Keratinocyte (primary cell): ENCODE measurements at regions not wholly inside any gene's neighbourhood (a gene's known extent, or its start where the extent isn't known, plus 50 kb on each side); places are given as distances from the start of the nearest gene placed in this dataset.

Experiments
- DNase-seq: peaks from one replicate; pipeline ENCODE4 v3.0.0-alpha.2; 2011; ENCODE audit warnings: low read depth, missing footprints, low spot score
- FAIRE-seq: peaks from 2 replicates; lab custom pipeline; 2011; peaks lifted over from hg19 to GRCh38; lab: Jason Lieb, UNC
- H2AFZ ChIP-seq: 2 replicates; pipeline ENCODE4 v1.6.0; 2012; ENCODE audit warnings: low read length, control low read depth, inconsistent platforms; ENCODE audit not compliant: control insufficient read depth
- H3K27ac ChIP-seq: 2 replicates; pipeline ENCODE4 v1.5.1; 2011; ENCODE audit warnings: low read length; ENCODE audit not compliant: control insufficient read depth, insufficient read depth
- H3K27me3 ChIP-seq: 3 replicates; pipeline ENCODE4 v1.6.0; 2011; ENCODE audit warnings: low read length; ENCODE audit not compliant: control insufficient read depth, insufficient read depth; ENCODE audit errors: extremely low read depth
- H3K36me3 ChIP-seq, 2 experiments: 2 replicates in 1 of 2; 3 replicates in 1 of 2; pipeline ENCODE4 v1.5.1; 2011; ENCODE audit warnings: low read length in 2 of 2, mild to moderate bottlenecking in 1 of 2; ENCODE audit not compliant: control insufficient read depth in 2 of 2, insufficient read depth in 2 of 2; ENCODE audit errors: extremely low read depth in 1 of 2
- H3K4me1 ChIP-seq: 3 replicates; pipeline ENCODE4 v1.5.1; 2011; ENCODE audit warnings: low read length; ENCODE audit not compliant: control insufficient read depth, insufficient read depth; ENCODE audit errors: extremely low read depth
- H3K4me2 ChIP-seq: 3 replicates; pipeline ENCODE4 v1.6.0; 2011; ENCODE audit warnings: low read depth, low read length; ENCODE audit not compliant: control insufficient read depth, insufficient read depth; ENCODE audit errors: extremely low read depth
- H3K4me3 ChIP-seq, 3 experiments: fragments of 200-600 bp in 1 of 3; sonication (generic) in 1 of 3; 2 replicates in 2 of 3; 3 replicates in 1 of 3; pipeline ENCODE4 v1.5.1; 2011 to 2016; ENCODE audit warnings: low read length in 3 of 3, mild to moderate bottlenecking in 3 of 3, control low read depth in 2 of 3, inconsistent platforms in 1 of 3, low read depth in 1 of 3, mixed read lengths in 1 of 3, mixed run types in 1 of 3, moderate library complexity in 1 of 3; ENCODE audit not compliant: control insufficient read depth in 2 of 3, insufficient read depth in 2 of 3; ENCODE audit errors: extremely low read depth in 1 of 3
- H3K79me2 ChIP-seq: 2 replicates; pipeline ENCODE4 v1.6.0; 2012; ENCODE audit warnings: low read length; ENCODE audit not compliant: control insufficient read depth, insufficient read depth
- H3K9ac ChIP-seq: 3 replicates; pipeline ENCODE4 v1.6.0; 2011; ENCODE audit warnings: low read length; ENCODE audit not compliant: control insufficient read depth, insufficient read depth; ENCODE audit errors: extremely low read depth
- H3K9me1 ChIP-seq: 3 replicates; pipeline ENCODE4 v1.6.0; 2011; ENCODE audit warnings: low read length; ENCODE audit not compliant: control insufficient read depth, insufficient read depth; ENCODE audit errors: extremely low read depth
- H3K9me3 ChIP-seq: 2 replicates; pipeline ENCODE4 v1.5.1; 2012; ENCODE audit warnings: low read depth, low read length; ENCODE audit not compliant: control insufficient read depth
- H4K20me1 ChIP-seq: 3 replicates; pipeline ENCODE4 v1.6.0; 2011; ENCODE audit warnings: low read length; ENCODE audit not compliant: control insufficient read depth, insufficient read depth; ENCODE audit errors: extremely low read depth
- EZH2 ChIP-seq: IDR thresholded peaks from one replicate; pipeline ENCODE4 v1.6.1; 2012; ENCODE audit warnings: inconsistent platforms, mild to moderate bottlenecking, low read length, moderate library complexity
- dilution Hi-C: fragments of 300-500 bp; cut with MboI; formaldehyde crosslinking; loops from one replicate; pipeline ENCODE4 v1.7.0; 2020; ENCODE audit warnings: low sequenced_read_pairs; ENCODE audit not compliant: extremely low pct_ligation_motif_present
- TF ChIP-seq, protein P1 (sequence below), 3 experiments: IDR thresholded peaks in 1 of 3; conservative IDR thresholded peaks in 1 of 3; optimal IDR thresholded peaks in 1 of 3; 2 replicates in 2 of 3; 3 replicates in 1 of 3; pipeline versions ENCODE3 to v1.5.1; 2011; ENCODE audit warnings: low read length in 3 of 3, mild to moderate bottlenecking in 3 of 3, moderate library complexity in 2 of 3, control low read depth in 1 of 3, inconsistent platforms in 1 of 3; ENCODE audit not compliant: insufficient read depth in 2 of 3; ENCODE audit errors: extremely low read depth in 1 of 3

GRCh38 chr11:13118650-13119049 is 109.5 kb downstream of the RASSF10 start:
- TF ChIP-seq EZH2: no peak
- TF ChIP-seq, protein P1, sequence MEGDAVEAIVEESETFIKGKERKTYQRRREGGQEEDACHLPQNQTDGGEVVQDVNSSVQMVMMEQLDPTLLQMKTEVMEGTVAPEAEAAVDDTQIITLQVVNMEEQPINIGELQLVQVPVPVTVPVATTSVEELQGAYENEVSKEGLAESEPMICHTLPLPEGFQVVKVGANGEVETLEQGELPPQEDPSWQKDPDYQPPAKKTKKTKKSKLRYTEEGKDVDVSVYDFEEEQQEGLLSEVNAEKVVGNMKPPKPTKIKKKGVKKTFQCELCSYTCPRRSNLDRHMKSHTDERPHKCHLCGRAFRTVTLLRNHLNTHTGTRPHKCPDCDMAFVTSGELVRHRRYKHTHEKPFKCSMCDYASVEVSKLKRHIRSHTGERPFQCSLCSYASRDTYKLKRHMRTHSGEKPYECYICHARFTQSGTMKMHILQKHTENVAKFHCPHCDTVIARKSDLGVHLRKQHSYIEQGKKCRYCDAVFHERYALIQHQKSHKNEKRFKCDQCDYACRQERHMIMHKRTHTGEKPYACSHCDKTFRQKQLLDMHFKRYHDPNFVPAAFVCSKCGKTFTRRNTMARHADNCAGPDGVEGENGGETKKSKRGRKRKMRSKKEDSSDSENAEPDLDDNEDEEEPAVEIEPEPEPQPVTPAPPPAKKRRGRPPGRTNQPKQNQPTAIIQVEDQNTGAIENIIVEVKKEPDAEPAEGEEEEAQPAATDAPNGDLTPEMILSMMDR (optimal IDR thresholded peaks at IDR 0.05 in 1 of 3, IDR thresholded peaks at IDR 0.05 in 1 of 3, conservative IDR thresholded peaks at IDR 0.05 in 1 of 3; ENCODE audit: extremely low read depth in 1 of 3, insufficient read depth in 2 of 3, low read length in 3 of 3): no peak
- Histone ChIP-seq H3K9ac (peak overlapping the region; percentile 28), H3K4me2 (peak overlapping the region; percentile 23), H4K20me1 (no peaks in the 10 kb centered on the region), H2AFZ (no peak overlapping the region), H3K79me2 (no peaks in the 10 kb centered on the region), H3K36me3 (no peaks in the 10 kb centered on the region), H3K9me1 (no peaks in the 10 kb centered on the region), H3K27ac (peak overlapping the region; percentile 92), H3K4me1 (peaks cover 47% of the 10 kb centered on the region), H3K4me3 (no peak overlapping the region), H3K27me3 (no peaks in the 10 kb centered on the region), H3K9me3 (no peaks in the 10 kb centered on the region)
- dilution Hi-C loops: no loop called here
- FAIRE-seq: no peak
- no peak for DNase-seq

DNA sequence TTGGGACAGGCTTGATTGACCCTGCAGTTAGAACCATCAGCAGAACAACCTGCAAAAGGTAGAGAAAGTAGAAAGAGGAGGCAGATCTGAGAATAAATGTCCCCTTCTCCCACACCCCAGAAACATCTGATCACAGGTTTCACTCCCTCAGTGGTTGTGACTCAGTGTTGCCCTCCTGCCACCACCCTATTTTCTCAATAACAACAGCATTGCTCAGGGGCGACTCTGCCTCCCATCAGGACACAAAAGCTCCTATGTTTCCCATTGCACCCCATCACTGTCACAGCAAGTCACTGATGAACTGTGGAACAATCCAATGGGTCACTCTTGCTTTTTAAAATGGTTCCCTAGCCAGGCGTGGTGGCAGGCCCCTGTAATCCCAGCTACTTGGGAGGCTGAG is 110.2 kb downstream of the RASSF10 start:
- FAIRE-seq: no peak
- Histone ChIP-seq H3K27ac (peak overlapping the region; percentile 92), H3K4me2 (peak overlapping the region; percentile 35), H3K36me3 (no peaks in the 10 kb centered on the region), H2AFZ (no peak overlapping the region), H3K9me3 (no peaks in the 10 kb centered on the region), H3K9me1 (no peaks in the 10 kb centered on the region), H4K20me1 (no peaks in the 10 kb centered on the region), H3K9ac (peak overlapping the region; percentile 28), H3K27me3 (no peaks in the 10 kb centered on the region), H3K79me2 (no peaks in the 10 kb centered on the region), H3K4me1 (peaks cover 47% of the 10 kb centered on the region), H3K4me3 (no peak overlapping the region)
- dilution Hi-C loops: no loop called here
- DNase-seq: no peak
- no peak for TF ChIP-seq EZH2

GRCh38 chr11:13119941-13120520 is 110.9 kb downstream of the RASSF10 start:
- no peaks in the 10 kb centered on the region for H3K36me3 ChIP-seq
- H3K79me2 ChIP-seq: no peaks in the 10 kb centered on the region
- H3K9ac ChIP-seq: peak overlapping the region; percentile 66
- H3K27me3 ChIP-seq: no peaks in the 10 kb centered on the region
- H2AFZ ChIP-seq: peak overlapping the region; percentile 31
- H3K27ac ChIP-seq: peak overlapping the region; percentile 92
- no peaks in the 10 kb centered on the region for H3K9me3 ChIP-seq
- DNase-seq (no peak), FAIRE-seq (peak; percentile 36)
- dilution Hi-C loops: no loop called here
- H3K9me1 ChIP-seq: no peaks in the 10 kb centered on the region
- no peaks in the 10 kb centered on the region for H4K20me1 ChIP-seq
- H3K4me2 ChIP-seq: peak overlapping the region; percentile 63
- no peak overlapping the region for H3K4me3 ChIP-seq
- peaks cover 47% of the 10 kb centered on the region for H3K4me1 ChIP-seq
- TF ChIP-seq, protein P1 (optimal IDR thresholded peaks at IDR 0.05 in 1 of 3, IDR thresholded peaks at IDR 0.05 in 1 of 3, conservative IDR thresholded peaks at IDR 0.05 in 1 of 3; ENCODE audit: extremely low read depth in 1 of 3, insufficient read depth in 2 of 3, low read length in 3 of 3): no peak
- TF ChIP-seq EZH2: no peak
